ENCODE measurements at regions not wholly inside any gene's neighbourhood (a gene's known extent, or its start where the extent isn't known, plus 50 kb on each side); places are given as distances from the start of the nearest gene placed in this dataset.
"Not testable (repeated sequence)": the region's sequence is repeated elsewhere in the genome, so short reads cannot be mapped to it uniquely, and the experiment has no call there.

GRCh38 chr3:80408030-80408721 lies 640.4 kb upstream of the ROBO1 start:
- no peak for DNase-seq

GRCh38 chr3:80405618-80406017 lies 637.8 kb upstream of the ROBO1 start:
- DNase-seq, result no peak

GRCh38 chr3:80395023-80395422 lies 627.2 kb upstream of the ROBO1 start:
- DNase-seq, result no peak

GRCh38 chr3:80391573-80391972 lies 623.8 kb upstream of the ROBO1 start:
- no peak for DNase-seq

GRCh38 chr3:80384811-80385210 lies 617.0 kb upstream of the ROBO1 start:
- DNase-seq, result no peak

GRCh38 chr3:80374423-80374822 lies 606.6 kb upstream of the ROBO1 start:
- DNase-seq, result no peak

- DNase-seq, result no peak
These were observed 600.8 kb upstream of the ROBO1 start for GRCh38 chr3:80368616-80369015.

GRCh38 chr3:80366808-80367548 lies 599.2 kb upstream of the ROBO1 start:
- DNase-seq, result peak; percentile 41

- DNase-seq, result no peak
These were observed 590.0 kb upstream of the ROBO1 start for GRCh38 chr3:80357761-80358160.

GRCh38 chr3:80355144-80355543 lies 587.3 kb upstream of the ROBO1 start:
- DNase-seq, result no peak

- no peak for DNase-seq
These were observed 583.4 kb upstream of the ROBO1 start for GRCh38 chr3:80351201-80351600.

- no peak for DNase-seq
These were observed 583.0 kb upstream of the ROBO1 start for GRCh38 chr3:80350771-80351170.

GRCh38 chr3:80338366-80338765 lies 570.6 kb upstream of the ROBO1 start:
- DNase-seq, result no peak

GRCh38 chr3:80334534-80334933 lies 566.7 kb upstream of the ROBO1 start:
- no peak for DNase-seq

GRCh38 chr3:80331494-80332170 lies 563.8 kb upstream of the ROBO1 start:
- DNase-seq, result no peak

GRCh38 chr3:80314541-80314940 lies 546.7 kb upstream of the ROBO1 start:
- not testable (repeated sequence) for DNase-seq

GRCh38 chr3:80308637-80309036 lies 540.8 kb upstream of the ROBO1 start:
- no peak for DNase-seq

- no peak for DNase-seq
These were observed 540.0 kb upstream of the ROBO1 start for GRCh38 chr3:80307844-80308243.

- DNase-seq, result no peak
These were observed 529.9 kb upstream of the ROBO1 start for GRCh38 chr3:80297720-80298119.

- no peak for DNase-seq
These were observed 517.6 kb upstream of the ROBO1 start for GRCh38 chr3:80285388-80285787.

- DNase-seq, result no peak
These were observed 516.0 kb upstream of the ROBO1 start for GRCh38 chr3:80283783-80284182.

- no peak for DNase-seq
These were observed 510.3 kb upstream of the ROBO1 start for GRCh38 chr3:80278056-80278455.

GRCh38 chr3:80275120-80275519 lies 507.3 kb upstream of the ROBO1 start:
- DNase-seq, result no peak

GRCh38 chr3:80263260-80263659 lies 495.5 kb upstream of the ROBO1 start:
- no peak for DNase-seq

All from GDM1 (cell line).